ENCODE measurements at regions not wholly inside any gene's neighbourhood (a gene's known extent, or its start where the extent isn't known, plus 50 kb on each side); places are given as distances from the start of the nearest gene placed in this dataset.

DNA sequence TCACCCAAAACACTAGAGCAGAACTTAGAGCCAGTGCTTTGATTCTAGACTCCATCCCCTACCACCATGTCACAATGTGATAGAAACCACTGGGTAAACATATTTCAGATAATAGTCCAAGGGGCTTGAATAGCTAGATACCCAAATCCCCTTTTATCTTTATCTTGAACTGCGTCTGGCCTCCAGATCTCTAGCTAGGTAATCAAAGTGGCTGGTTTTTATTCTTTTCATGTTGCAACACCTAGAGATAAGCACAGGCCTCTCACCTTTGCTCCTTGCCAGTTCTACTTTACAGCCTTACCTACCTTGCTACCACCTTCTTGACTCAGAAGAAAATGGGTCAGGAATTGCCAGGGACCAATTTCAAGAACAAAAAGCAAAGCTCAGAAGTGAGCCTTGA is 171.2 kb downstream of the C1D start:
- ChIA-PET POLR2A (no interaction called here), CTCF (no interaction called here)
- H3K4me3 Mint-ChIP-seq, result no peak overlapping the region
- peaks cover 28% of the 10 kb centered on the region for H3K27me3 Mint-ChIP-seq (ENCODE audit: low read depth)
- H3K9me3 Mint-ChIP-seq, result peaks cover 9% of the 10 kb centered on the region; the same call in 1 of the 2 replicates
- no peak for DNase-seq (ENCODE audit: low spot score)
- no peak overlapping the region for H3K27ac Mint-ChIP-seq
- peaks cover 29% of the 10 kb centered on the region for H3K4me1 Mint-ChIP-seq
- ATAC-seq, result no peak
- no peaks in the 10 kb centered on the region for H3K36me3 Mint-ChIP-seq
- TF ChIP-seq ZNF671 (CRISPR knock-in tag; IDR thresholded peaks at IDR 0.05) (no peak), RORB (CRISPR knock-in tag; IDR thresholded peaks at IDR 0.05) (no peak), GTF2I (CRISPR knock-in tag; conservative IDR thresholded peaks at IDR 0.05) (no peak), PRRX2 (CRISPR knock-in tag; IDR thresholded peaks at IDR 0.05) (no peak), ZNF219 (CRISPR knock-in tag; IDR thresholded peaks at IDR 0.05; ENCODE audit: borderline replicate concordance) (no peak), OVOL2 (CRISPR knock-in tag; IDR thresholded peaks at IDR 0.05; ENCODE audit: borderline replicate concordance) (no peak), ELF4 (CRISPR knock-in tag; IDR thresholded peaks at IDR 0.05; ENCODE audit: low read depth) (no peak), ZNF281 (CRISPR knock-in tag; IDR thresholded peaks at IDR 0.05) (no peak), MAX (CRISPR knock-in tag; IDR thresholded peaks at IDR 0.05) (no peak), ZNF317 (CRISPR knock-in tag; IDR thresholded peaks at IDR 0.05; ENCODE audit: borderline replicate concordance, low read depth) (no peak), NFATC4 (CRISPR knock-in tag; IDR thresholded peaks at IDR 0.05) (no peak), NR2C2 (CRISPR knock-in tag; IDR thresholded peaks at IDR 0.05) (no peak), GABPB1 (CRISPR knock-in tag; IDR thresholded peaks at IDR 0.05) (no peak), ZNF121 (CRISPR knock-in tag; IDR thresholded peaks at IDR 0.05) (no peak)
- TF ChIP-seq, protein P1, sequence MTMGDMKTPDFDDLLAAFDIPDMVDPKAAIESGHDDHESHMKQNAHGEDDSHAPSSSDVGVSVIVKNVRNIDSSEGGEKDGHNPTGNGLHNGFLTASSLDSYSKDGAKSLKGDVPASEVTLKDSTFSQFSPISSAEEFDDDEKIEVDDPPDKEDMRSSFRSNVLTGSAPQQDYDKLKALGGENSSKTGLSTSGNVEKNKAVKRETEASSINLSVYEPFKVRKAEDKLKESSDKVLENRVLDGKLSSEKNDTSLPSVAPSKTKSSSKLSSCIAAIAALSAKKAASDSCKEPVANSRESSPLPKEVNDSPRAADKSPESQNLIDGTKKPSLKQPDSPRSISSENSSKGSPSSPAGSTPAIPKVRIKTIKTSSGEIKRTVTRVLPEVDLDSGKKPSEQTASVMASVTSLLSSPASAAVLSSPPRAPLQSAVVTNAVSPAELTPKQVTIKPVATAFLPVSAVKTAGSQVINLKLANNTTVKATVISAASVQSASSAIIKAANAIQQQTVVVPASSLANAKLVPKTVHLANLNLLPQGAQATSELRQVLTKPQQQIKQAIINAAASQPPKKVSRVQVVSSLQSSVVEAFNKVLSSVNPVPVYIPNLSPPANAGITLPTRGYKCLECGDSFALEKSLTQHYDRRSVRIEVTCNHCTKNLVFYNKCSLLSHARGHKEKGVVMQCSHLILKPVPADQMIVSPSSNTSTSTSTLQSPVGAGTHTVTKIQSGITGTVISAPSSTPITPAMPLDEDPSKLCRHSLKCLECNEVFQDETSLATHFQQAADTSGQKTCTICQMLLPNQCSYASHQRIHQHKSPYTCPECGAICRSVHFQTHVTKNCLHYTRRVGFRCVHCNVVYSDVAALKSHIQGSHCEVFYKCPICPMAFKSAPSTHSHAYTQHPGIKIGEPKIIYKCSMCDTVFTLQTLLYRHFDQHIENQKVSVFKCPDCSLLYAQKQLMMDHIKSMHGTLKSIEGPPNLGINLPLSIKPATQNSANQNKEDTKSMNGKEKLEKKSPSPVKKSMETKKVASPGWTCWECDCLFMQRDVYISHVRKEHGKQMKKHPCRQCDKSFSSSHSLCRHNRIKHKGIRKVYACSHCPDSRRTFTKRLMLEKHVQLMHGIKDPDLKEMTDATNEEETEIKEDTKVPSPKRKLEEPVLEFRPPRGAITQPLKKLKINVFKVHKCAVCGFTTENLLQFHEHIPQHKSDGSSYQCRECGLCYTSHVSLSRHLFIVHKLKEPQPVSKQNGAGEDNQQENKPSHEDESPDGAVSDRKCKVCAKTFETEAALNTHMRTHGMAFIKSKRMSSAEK (CRISPR knock-in tag; IDR thresholded peaks at IDR 0.05; ENCODE audit: borderline replicate concordance), result no peak
- TF ChIP-seq, protein P2, sequence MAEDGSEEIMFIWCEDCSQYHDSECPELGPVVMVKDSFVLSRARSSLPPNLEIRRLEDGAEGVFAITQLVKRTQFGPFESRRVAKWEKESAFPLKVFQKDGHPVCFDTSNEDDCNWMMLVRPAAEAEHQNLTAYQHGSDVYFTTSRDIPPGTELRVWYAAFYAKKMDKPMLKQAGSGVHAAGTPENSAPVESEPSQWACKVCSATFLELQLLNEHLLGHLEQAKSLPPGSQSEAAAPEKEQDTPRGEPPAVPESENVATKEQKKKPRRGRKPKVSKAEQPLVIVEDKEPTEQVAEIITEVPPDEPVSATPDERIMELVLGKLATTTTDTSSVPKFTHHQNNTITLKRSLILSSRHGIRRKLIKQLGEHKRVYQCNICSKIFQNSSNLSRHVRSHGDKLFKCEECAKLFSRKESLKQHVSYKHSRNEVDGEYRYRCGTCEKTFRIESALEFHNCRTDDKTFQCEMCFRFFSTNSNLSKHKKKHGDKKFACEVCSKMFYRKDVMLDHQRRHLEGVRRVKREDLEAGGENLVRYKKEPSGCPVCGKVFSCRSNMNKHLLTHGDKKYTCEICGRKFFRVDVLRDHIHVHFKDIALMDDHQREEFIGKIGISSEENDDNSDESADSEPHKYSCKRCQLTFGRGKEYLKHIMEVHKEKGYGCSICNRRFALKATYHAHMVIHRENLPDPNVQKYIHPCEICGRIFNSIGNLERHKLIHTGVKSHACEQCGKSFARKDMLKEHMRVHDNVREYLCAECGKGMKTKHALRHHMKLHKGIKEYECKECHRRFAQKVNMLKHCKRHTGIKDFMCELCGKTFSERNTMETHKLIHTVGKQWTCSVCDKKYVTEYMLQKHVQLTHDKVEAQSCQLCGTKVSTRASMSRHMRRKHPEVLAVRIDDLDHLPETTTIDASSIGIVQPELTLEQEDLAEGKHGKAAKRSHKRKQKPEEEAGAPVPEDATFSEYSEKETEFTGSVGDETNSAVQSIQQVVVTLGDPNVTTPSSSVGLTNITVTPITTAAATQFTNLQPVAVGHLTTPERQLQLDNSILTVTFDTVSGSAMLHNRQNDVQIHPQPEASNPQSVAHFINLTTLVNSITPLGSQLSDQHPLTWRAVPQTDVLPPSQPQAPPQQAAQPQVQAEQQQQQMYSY (CRISPR knock-in tag; IDR thresholded peaks at IDR 0.05), result no peak

GRCh38 chr2:67892339-67892846 is 170.4 kb downstream of the C1D start:
- ATAC-seq, result no peak
- H3K27me3 Mint-ChIP-seq (ENCODE audit: low read depth), result peaks cover 35% of the 10 kb centered on the region
- ChIA-PET CTCF (no interaction called here), POLR2A (no interaction called here)
- H3K4me3 Mint-ChIP-seq, result no peak overlapping the region
- peaks cover 23% of the 10 kb centered on the region for H3K4me1 Mint-ChIP-seq
- H3K9me3 Mint-ChIP-seq, result peaks cover 9% of the 10 kb centered on the region; the same call in 1 of the 2 replicates
- no peak overlapping the region for H3K27ac Mint-ChIP-seq
- no peak for TF ChIP-seq ZBTB43 (CRISPR knock-in tag; IDR thresholded peaks at IDR 0.05)
- TF ChIP-seq, protein P3, sequence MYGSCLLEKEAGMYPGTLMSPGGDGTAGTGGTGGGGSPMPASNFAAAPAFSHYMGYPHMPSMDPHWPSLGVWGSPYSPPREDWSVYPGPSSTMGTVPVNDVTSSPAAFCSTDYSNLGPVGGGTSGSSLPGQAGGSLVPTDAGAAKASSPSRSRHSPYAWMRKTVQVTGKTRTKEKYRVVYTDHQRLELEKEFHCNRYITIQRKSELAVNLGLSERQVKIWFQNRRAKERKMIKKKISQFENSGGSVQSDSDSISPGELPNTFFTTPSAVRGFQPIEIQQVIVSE (CRISPR knock-in tag; IDR thresholded peaks at IDR 0.05; ENCODE audit: borderline replicate concordance), result no peak
- TF ChIP-seq, protein P4, sequence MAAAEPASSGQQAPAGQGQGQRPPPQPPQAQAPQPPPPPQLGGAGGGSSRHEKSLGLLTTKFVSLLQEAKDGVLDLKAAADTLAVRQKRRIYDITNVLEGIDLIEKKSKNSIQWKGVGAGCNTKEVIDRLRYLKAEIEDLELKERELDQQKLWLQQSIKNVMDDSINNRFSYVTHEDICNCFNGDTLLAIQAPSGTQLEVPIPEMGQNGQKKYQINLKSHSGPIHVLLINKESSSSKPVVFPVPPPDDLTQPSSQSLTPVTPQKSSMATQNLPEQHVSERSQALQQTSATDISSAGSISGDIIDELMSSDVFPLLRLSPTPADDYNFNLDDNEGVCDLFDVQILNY (CRISPR knock-in tag; IDR thresholded peaks at IDR 0.05), result no peak
- no peak for TF ChIP-seq NR1H2 (CRISPR knock-in tag; IDR thresholded peaks at IDR 0.05)
- no peak for TF ChIP-seq FOXK1 (CRISPR knock-in tag; IDR thresholded peaks at IDR 0.05)
- TF ChIP-seq CREM (CRISPR knock-in tag; IDR thresholded peaks at IDR 0.05), result no peak
- H3K36me3 Mint-ChIP-seq, result no peaks in the 10 kb centered on the region
- no peak for DNase-seq (ENCODE audit: low spot score)
